ENCODE measurements at regions not wholly inside any gene's neighbourhood (a gene's known extent, or its start where the extent isn't known, plus 50 kb on each side); places are given as distances from the start of the nearest gene placed in this dataset.

DNA sequence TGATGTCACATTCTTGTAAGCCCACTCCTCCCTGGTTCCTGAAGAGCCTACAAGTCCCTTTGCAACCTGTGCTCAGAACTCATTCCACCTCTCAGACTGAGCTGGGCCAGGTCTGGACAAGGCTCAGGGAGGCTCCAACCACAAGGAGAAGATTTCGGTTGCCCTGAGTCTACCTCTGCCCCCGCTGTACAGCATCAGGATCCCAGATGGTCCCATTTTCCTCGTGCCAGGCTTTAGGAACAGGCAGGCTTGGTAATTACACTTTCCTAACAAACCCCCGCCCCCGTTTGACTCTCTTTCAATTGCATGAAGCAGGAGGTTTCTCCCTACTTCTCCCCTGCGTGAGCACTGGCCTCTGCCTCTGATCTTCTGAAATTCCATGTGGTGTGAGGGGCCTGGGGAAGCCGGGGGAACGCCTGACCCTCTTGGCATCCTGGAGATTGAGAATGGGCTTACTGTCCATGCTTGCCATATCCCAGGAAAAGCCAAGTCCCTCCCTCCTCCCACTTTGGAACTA lies 86.9 kb upstream of the CTNNA1 start:
- WGBS, 2 donors: 92 to 93% methylated on average over 8 of the region's 8 CpGs
- Histone ChIP-seq H3K4me1 (ENCODE audit: control insufficient read depth in 5 of 5, insufficient read depth in 5 of 5, low read length in 5 of 5) (peaks cover 0 to 6% (median 0%) of the 10 kb centered on the region in 5 donors), H3K27ac (ENCODE audit: low read depth in 1 of 2, low read length in 1 of 2) (no peak overlapping the region), H3K4me3 (no peak overlapping the region), H3K27me3 (ENCODE audit: control insufficient read depth in 3 of 3, insufficient read depth in 3 of 3, low read length in 2 of 3) (no peaks in the 10 kb centered on the region), H3K9ac (ENCODE audit: insufficient read depth in 1 of 2, low read length in 2 of 2) (no peak overlapping the region), H3K36me3 (ENCODE audit: control insufficient read depth in 4 of 4, insufficient read depth in 4 of 4, low read length in 4 of 4) (no peaks in the 10 kb centered on the region), H3K9me3 (ENCODE audit: control insufficient read depth in 4 of 4, insufficient read depth in 3 of 4, low read length in 3 of 4) (no peaks in the 10 kb centered on the region)
- no peak for ATAC-seq (ENCODE audit: insufficient read depth, low FRiP score)
- TF ChIP-seq, protein P1, sequence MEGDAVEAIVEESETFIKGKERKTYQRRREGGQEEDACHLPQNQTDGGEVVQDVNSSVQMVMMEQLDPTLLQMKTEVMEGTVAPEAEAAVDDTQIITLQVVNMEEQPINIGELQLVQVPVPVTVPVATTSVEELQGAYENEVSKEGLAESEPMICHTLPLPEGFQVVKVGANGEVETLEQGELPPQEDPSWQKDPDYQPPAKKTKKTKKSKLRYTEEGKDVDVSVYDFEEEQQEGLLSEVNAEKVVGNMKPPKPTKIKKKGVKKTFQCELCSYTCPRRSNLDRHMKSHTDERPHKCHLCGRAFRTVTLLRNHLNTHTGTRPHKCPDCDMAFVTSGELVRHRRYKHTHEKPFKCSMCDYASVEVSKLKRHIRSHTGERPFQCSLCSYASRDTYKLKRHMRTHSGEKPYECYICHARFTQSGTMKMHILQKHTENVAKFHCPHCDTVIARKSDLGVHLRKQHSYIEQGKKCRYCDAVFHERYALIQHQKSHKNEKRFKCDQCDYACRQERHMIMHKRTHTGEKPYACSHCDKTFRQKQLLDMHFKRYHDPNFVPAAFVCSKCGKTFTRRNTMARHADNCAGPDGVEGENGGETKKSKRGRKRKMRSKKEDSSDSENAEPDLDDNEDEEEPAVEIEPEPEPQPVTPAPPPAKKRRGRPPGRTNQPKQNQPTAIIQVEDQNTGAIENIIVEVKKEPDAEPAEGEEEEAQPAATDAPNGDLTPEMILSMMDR (IDR thresholded peaks at IDR 0.05; ENCODE audit: control extremely low read depth, extremely low read depth): no peak
- DNase-seq: no peak

GRCh38 chr5:138665261-138665660 lies 88.0 kb upstream of the CTNNA1 start:
- Histone ChIP-seq H3K27ac (ENCODE audit: low read depth in 1 of 2, low read length in 1 of 2) (no peak overlapping the region), H3K9me3 (ENCODE audit: control insufficient read depth in 4 of 4, insufficient read depth in 3 of 4, low read length in 3 of 4) (no peaks in the 10 kb centered on the region), H3K4me3 (no peak overlapping the region), H3K27me3 (ENCODE audit: control insufficient read depth in 3 of 3, insufficient read depth in 3 of 3, low read length in 2 of 3) (no peaks in the 10 kb centered on the region), H3K9ac (ENCODE audit: insufficient read depth in 1 of 2, low read length in 2 of 2) (no peak overlapping the region), H3K4me1 (ENCODE audit: control insufficient read depth in 5 of 5, insufficient read depth in 5 of 5, low read length in 5 of 5) (peaks cover 0 to 6% (median 0%) of the 10 kb centered on the region in 5 donors), H3K36me3 (ENCODE audit: control insufficient read depth in 4 of 4, insufficient read depth in 4 of 4, low read length in 4 of 4) (no peaks in the 10 kb centered on the region)
- no peak for DNase-seq
- TF ChIP-seq, protein P1 (IDR thresholded peaks at IDR 0.05; ENCODE audit: control extremely low read depth, extremely low read depth): no peak
- 93 to 95% methylated on average over 5 of the region's 5 CpGs for WGBS, 2 donors
- ATAC-seq (ENCODE audit: insufficient read depth, low FRiP score): no peak

GRCh38 chr5:138664276-138664943 lies 88.8 kb upstream of the CTNNA1 start:
- Histone ChIP-seq H3K4me1 (ENCODE audit: control insufficient read depth in 5 of 5, insufficient read depth in 5 of 5, low read length in 5 of 5) (peaks cover 0 to 6% (median 0%) of the 10 kb centered on the region in 5 donors), H3K4me3 (no peak overlapping the region), H3K27ac (ENCODE audit: low read depth in 1 of 2, low read length in 1 of 2) (no peak overlapping the region), H3K27me3 (ENCODE audit: control insufficient read depth in 3 of 3, insufficient read depth in 3 of 3, low read length in 2 of 3) (no peaks in the 10 kb centered on the region), H3K9ac (ENCODE audit: insufficient read depth in 1 of 2, low read length in 2 of 2) (no peak overlapping the region), H3K9me3 (ENCODE audit: control insufficient read depth in 4 of 4, insufficient read depth in 3 of 4, low read length in 3 of 4) (no peaks in the 10 kb centered on the region), H3K36me3 (ENCODE audit: control insufficient read depth in 4 of 4, insufficient read depth in 4 of 4, low read length in 4 of 4) (no peaks in the 10 kb centered on the region)
- whole genome bisulfite sequencing, 2 donors: 77 to 81% methylated on average over 9 of the region's 9 CpGs
- no peak for DNase-seq
- TF ChIP-seq, protein P1 (IDR thresholded peaks at IDR 0.05; ENCODE audit: control extremely low read depth, extremely low read depth): no peak
- ATAC-seq (ENCODE audit: insufficient read depth, low FRiP score): peak; percentile 38

Data from lung (tissue), 11 donors.